ENCODE measurements at regions not wholly inside any gene's neighbourhood (a gene's known extent, or its start where the extent isn't known, plus 50 kb on each side); places are given as distances from the start of the nearest gene placed in this dataset.

DNA sequence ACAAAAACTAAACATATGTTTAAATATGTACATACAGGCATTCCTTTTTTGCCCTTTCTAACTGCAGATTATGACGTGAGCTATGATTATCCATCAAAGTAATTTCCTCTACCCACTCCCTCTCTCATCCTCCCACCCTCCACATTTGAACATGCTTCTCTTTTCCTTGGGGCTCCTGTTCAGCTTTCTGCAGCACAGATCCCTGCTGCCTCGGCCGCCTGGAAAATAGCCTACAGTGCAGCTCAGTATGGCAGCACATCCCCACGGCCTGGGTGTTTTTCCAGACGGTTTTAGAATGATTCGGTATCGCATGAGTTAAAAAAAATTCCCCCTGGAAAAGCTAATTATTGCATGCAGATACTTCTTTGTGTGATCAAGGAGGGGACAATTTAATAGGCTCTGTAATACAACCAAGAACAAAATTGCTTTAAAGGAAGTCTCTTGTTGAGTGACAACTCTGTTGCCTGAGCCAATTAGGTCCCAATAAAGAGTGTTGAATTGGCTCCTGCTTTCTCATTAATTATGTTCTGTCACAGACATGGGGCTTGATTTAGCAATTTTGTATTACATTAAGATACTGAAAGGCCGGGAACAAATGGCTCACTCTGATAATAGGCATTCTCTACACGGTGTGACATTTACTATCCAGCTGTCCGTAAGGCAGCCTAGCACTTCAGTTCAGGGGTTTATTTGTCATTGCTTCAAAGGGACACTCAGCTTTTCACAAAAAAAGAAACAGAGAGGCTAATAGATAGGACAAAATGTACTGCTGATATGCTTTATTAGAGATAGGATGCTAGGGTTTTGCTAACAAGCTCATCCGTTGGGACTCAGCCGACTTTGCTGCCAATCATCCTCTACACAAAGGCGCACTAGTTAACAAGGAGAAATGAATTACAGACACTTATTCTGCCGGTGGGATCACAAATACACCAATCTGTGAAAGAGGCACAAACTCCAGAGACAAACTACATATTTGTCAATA lies 285.8 kb upstream of the G2E3 start:
- TF ChIP-seq, protein P1, sequence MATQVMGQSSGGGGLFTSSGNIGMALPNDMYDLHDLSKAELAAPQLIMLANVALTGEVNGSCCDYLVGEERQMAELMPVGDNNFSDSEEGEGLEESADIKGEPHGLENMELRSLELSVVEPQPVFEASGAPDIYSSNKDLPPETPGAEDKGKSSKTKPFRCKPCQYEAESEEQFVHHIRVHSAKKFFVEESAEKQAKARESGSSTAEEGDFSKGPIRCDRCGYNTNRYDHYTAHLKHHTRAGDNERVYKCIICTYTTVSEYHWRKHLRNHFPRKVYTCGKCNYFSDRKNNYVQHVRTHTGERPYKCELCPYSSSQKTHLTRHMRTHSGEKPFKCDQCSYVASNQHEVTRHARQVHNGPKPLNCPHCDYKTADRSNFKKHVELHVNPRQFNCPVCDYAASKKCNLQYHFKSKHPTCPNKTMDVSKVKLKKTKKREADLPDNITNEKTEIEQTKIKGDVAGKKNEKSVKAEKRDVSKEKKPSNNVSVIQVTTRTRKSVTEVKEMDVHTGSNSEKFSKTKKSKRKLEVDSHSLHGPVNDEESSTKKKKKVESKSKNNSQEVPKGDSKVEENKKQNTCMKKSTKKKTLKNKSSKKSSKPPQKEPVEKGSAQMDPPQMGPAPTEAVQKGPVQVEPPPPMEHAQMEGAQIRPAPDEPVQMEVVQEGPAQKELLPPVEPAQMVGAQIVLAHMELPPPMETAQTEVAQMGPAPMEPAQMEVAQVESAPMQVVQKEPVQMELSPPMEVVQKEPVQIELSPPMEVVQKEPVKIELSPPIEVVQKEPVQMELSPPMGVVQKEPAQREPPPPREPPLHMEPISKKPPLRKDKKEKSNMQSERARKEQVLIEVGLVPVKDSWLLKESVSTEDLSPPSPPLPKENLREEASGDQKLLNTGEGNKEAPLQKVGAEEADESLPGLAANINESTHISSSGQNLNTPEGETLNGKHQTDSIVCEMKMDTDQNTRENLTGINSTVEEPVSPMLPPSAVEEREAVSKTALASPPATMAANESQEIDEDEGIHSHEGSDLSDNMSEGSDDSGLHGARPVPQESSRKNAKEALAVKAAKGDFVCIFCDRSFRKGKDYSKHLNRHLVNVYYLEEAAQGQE (IDR thresholded peaks at IDR 0.05; ENCODE audit: unreplicated experiment) = no peak
- no peak for TF ChIP-seq CREB1 (CRISPR knock-in tag; IDR thresholded peaks at IDR 0.05; ENCODE audit: low read depth)
- TF ChIP-seq STAT1 (IDR thresholded peaks at IDR 0.05; ENCODE audit: unreplicated experiment) = no peak
- no peak for TF ChIP-seq POLR2AphosphoS5 (IDR thresholded peaks at IDR 0.05; ENCODE audit: low read depth)
- TF ChIP-seq, protein P2, sequence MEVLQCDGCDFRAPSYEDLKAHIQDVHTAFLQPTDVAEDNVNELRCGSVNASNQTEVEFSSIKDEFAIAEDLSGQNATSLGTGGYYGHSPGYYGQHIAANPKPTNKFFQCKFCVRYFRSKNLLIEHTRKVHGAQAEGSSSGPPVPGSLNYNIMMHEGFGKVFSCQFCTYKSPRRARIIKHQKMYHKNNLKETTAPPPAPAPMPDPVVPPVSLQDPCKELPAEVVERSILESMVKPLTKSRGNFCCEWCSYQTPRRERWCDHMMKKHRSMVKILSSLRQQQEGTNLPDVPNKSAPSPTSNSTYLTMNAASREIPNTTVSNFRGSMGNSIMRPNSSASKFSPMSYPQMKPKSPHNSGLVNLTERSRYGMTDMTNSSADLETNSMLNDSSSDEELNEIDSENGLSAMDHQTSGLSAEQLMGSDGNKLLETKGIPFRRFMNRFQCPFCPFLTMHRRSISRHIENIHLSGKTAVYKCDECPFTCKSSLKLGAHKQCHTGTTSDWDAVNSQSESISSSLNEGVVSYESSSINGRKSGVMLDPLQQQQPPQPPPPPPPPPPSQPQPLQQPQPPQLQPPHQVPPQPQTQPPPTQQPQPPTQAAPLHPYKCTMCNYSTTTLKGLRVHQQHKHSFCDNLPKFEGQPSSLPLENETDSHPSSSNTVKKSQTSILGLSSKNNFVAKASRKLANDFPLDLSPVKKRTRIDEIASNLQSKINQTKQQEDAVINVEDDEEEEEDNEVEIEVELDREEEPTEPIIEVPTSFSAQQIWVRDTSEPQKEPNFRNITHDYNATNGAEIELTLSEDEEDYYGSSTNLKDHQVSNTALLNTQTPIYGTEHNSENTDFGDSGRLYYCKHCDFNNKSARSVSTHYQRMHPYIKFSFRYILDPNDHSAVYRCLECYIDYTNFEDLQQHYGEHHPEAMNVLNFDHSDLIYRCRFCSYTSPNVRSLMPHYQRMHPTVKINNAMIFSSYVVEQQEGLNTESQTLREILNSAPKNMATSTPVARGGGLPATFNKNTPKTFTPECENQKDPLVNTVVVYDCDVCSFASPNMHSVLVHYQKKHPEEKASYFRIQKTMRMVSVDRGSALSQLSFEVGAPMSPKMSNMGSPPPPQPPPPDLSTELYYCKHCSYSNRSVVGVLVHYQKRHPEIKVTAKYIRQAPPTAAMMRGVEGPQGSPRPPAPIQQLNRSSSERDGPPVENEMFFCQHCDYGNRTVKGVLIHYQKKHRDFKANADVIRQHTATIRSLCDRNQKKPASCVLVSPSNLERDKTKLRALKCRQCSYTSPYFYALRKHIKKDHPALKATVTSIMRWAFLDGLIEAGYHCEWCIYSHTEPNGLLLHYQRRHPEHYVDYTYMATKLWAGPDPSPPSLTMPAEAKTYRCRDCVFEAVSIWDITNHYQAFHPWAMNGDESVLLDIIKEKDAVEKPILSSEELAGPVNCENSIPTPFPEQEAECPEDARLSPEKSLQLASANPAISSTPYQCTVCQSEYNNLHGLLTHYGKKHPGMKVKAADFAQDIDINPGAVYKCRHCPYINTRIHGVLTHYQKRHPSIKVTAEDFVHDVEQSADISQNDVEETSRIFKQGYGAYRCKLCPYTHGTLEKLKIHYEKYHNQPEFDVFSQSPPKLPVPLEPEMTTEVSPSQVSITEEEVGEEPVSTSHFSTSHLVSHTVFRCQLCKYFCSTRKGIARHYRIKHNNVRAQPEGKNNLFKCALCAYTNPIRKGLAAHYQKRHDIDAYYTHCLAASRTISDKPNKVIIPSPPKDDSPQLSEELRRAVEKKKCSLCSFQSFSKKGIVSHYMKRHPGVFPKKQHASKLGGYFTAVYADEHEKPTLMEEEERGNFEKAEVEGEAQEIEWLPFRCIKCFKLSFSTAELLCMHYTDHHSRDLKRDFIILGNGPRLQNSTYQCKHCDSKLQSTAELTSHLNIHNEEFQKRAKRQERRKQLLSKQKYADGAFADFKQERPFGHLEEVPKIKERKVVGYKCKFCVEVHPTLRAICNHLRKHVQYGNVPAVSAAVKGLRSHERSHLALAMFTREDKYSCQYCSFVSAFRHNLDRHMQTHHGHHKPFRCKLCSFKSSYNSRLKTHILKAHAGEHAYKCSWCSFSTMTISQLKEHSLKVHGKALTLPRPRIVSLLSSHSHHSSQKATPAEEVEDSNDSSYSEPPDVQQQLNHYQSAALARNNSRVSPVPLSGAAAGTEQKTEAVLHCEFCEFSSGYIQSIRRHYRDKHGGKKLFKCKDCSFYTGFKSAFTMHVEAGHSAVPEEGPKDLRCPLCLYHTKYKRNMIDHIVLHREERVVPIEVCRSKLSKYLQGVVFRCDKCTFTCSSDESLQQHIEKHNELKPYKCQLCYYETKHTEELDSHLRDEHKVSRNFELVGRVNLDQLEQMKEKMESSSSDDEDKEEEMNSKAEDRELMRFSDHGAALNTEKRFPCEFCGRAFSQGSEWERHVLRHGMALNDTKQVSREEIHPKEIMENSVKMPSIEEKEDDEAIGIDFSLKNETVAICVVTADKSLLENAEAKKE (CRISPR knock-in tag; IDR thresholded peaks at IDR 0.05) = no peak
- TF ChIP-seq EZH2phosphoT487 (IDR thresholded peaks at IDR 0.05; ENCODE audit: unreplicated experiment) = no peak
- TF ChIP-seq, protein P3, sequence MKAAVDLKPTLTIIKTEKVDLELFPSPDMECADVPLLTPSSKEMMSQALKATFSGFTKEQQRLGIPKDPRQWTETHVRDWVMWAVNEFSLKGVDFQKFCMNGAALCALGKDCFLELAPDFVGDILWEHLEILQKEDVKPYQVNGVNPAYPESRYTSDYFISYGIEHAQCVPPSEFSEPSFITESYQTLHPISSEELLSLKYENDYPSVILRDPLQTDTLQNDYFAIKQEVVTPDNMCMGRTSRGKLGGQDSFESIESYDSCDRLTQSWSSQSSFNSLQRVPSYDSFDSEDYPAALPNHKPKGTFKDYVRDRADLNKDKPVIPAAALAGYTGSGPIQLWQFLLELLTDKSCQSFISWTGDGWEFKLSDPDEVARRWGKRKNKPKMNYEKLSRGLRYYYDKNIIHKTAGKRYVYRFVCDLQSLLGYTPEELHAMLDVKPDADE (IDR thresholded peaks at IDR 0.05) = no peak
- TF ChIP-seq JUNB (IDR thresholded peaks at IDR 0.05; ENCODE audit: unreplicated experiment) = no peak
- TF ChIP-seq EZH2 (IDR thresholded peaks at IDR 0.05; ENCODE audit: low read depth, unreplicated experiment) = no peak
- no peak for TF ChIP-seq ZNF114 (CRISPR knock-in tag; IDR thresholded peaks at IDR 0.05)
- no peak for TF ChIP-seq ZNF331 (CRISPR knock-in tag; IDR thresholded peaks at IDR 0.05; ENCODE audit: low read depth)
- TF ChIP-seq NANOG (IDR thresholded peaks at IDR 0.05; ENCODE audit: borderline replicate concordance) = no peak
- TF ChIP-seq, protein P4, sequence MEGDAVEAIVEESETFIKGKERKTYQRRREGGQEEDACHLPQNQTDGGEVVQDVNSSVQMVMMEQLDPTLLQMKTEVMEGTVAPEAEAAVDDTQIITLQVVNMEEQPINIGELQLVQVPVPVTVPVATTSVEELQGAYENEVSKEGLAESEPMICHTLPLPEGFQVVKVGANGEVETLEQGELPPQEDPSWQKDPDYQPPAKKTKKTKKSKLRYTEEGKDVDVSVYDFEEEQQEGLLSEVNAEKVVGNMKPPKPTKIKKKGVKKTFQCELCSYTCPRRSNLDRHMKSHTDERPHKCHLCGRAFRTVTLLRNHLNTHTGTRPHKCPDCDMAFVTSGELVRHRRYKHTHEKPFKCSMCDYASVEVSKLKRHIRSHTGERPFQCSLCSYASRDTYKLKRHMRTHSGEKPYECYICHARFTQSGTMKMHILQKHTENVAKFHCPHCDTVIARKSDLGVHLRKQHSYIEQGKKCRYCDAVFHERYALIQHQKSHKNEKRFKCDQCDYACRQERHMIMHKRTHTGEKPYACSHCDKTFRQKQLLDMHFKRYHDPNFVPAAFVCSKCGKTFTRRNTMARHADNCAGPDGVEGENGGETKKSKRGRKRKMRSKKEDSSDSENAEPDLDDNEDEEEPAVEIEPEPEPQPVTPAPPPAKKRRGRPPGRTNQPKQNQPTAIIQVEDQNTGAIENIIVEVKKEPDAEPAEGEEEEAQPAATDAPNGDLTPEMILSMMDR (conservative IDR thresholded peaks at IDR 0.05; ENCODE audit: low read depth in 2 of 2) = no peak
- Histone ChIP-seq H3K4me3 (no peak overlapping the region), H3K36me3 (ENCODE audit: insufficient read depth) (no peaks in the 10 kb centered on the region), H3K9me2 (ENCODE audit: insufficient read depth) (peaks cover 13% of the 10 kb centered on the region), H3F3A (replicated peaks; ENCODE audit: low read depth) (no peaks in the 10 kb centered on the region), H4K20me1 (replicated peaks; ENCODE audit: insufficient read depth) (no peaks in the 10 kb centered on the region), H3K27me3 (ENCODE audit: insufficient read depth) (no peaks in the 10 kb centered on the region), H3K27ac (ENCODE audit: low read depth) (no peak overlapping the region), H3K4me2 (no peak overlapping the region), H2AFZ (no peak overlapping the region), H3K4me1 (ENCODE audit: insufficient read depth) (no peaks in the 10 kb centered on the region), H3K79me2 (replicated peaks; ENCODE audit: insufficient read depth) (no peaks in the 10 kb centered on the region)
- no peak overlapping the region; the same call in 1 of the 2 replicates for H3K27ac Mint-ChIP-seq
- no peaks in the 10 kb centered on the region for H3K9me3 Mint-ChIP-seq
- DNase-seq (ENCODE audit: low spot score) = no peak
- H3K27me3 Mint-ChIP-seq (ENCODE audit: insufficient read depth, low read depth, poor library complexity) = peaks cover 5% of the 10 kb centered on the region
- no peak overlapping the region for H3K4me3 Mint-ChIP-seq
- ATAC-seq = no peak
- H3K4me1 Mint-ChIP-seq = peaks cover 16% of the 10 kb centered on the region; the same call in 2 of the 3 replicates
- H3K36me3 Mint-ChIP-seq (ENCODE audit: low read depth) = no peaks in the 10 kb centered on the region

Data from GM23338 (cell line).